NCI-H1417 treated with DMSO at 0.1 percent for 48 hours (cell line): ENCODE measurements at regions not wholly inside any gene's neighbourhood (a gene's known extent, or its start where the extent isn't known, plus 50 kb on each side); places are given as distances from the start of the nearest gene placed in this dataset.

ENCODE experiments used
- DNase-seq: peaks from one replicate; lab custom pipeline; 2025; lab: John Stamatoyannopoulos, UW

- no peak for DNase-seq
Observed at GRCh38 chr10:60466267-60467201, 76.9 kb upstream of the ANK3 start.

DNA sequence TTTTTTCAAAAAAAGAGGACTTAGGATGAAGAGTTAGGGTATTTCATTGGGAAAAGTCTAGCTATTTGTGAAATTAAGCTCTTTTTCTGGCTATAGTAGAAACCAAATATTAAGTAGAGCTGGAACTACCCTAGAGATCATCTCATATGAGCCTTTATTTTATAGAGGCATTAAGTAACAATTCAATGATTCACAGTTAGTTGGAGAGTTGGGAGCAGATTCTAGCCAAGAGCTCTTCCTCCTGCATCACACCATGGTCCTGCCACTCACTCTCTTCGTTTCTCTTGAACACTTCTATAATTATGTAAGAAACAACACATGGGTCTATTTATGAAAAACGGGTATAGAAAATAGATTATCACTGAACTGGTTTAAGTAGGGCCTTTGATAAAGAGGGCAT is 76.1 kb upstream of the ANK3 start:
- no peak for DNase-seq

- no peak for DNase-seq
Observed at GRCh38 chr10:60464659-60465058, 75.0 kb upstream of the ANK3 start.

- no peak for DNase-seq
Observed at GRCh38 chr10:60463746-60464145, 74.1 kb upstream of the ANK3 start.

GRCh38 chr10:60461688-60462087 is 72.0 kb upstream of the ANK3 start:
- no peak for DNase-seq

DNA sequence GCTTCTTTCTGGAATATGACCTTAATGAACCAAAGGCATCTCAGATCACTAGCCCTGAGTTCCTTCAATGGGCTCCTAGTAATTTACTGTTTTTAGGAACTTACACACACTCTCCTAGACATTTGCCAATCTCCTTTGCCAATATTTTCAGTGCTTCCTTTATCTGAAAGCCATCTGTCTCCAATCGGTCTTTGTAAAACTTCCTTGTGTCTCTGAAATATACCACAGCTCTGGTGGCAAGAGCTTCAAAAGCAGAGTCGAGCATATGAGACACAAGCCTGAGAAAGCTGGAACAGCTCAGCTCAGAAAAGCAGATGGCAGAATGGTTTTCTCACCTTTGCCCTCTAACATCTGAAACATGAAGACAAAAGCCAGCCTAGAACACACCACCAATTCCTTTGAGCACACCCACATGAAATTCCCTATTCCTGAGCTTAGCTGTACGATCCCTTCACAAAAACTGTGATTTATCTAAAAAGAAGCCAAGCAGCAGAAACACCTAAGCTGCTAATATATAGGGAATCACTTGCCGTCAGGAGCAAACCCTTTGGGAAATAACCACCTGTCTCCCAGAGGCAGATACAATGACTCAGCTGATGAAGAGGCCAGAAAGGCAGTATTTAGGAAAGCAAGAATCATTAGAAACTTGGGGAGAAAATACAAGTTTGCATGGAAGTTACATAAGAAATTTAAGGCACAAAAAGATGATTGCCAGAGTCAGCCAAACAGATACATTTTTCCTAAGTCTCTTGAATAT is 70.2 kb upstream of the ANK3 start:
- no peak for DNase-seq

- DNase-seq, result no peak
Observed at GRCh38 chr10:60456053-60456452, 66.4 kb upstream of the ANK3 start.

- no peak for DNase-seq
Observed at GRCh38 chr10:60454336-60454735, 64.7 kb upstream of the ANK3 start.

- DNase-seq, result no peak
Observed at GRCh38 chr10:60453036-60453435, 63.4 kb upstream of the ANK3 start.

DNA sequence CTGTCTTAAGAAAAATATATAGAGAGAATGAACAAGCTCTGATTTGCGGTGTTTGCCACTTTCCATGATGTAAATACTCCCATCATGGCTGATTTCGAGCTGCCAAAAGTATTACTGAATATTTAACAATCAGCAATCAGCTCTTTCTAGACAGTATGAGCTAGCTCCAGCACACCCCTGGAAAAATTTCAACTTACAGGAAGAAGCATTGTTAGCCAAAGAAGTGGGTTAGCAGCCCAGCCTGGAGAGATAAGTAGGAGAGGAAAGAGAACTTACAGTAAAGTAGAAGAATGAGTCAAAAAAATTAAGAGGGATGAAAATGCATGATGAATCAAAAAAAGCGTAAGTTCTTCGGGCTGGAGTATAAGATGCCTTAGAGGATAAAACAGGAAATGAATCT is 60.6 kb upstream of the ANK3 start:
- DNase-seq, result no peak

DNA sequence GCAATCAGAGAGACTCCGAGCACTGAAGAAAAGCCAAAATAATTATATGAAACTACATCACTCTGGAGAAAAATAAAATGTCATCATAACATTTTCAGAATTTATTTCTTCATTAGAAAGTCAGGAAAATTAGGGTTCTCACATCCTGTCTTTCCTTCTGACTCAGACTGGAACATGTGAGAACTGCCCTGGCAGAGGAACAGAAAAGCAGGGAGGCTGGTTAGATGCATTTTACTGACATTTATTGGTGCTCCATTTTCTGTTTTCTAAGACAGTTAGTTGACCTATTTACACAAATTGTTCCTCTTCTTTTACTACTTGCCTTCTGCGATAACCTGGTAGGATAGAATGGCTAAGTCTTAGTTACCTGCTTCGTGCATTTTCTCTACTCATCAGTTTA is 58.6 kb upstream of the ANK3 start:
- no peak for DNase-seq

GRCh38 chr10:60446851-60447250 is 57.2 kb upstream of the ANK3 start:
- no peak for DNase-seq

- DNase-seq, result no peak
Observed at GRCh38 chr10:60446070-60446833, 56.6 kb upstream of the ANK3 start.

GRCh38 chr10:60444494-60445064 is 54.9 kb upstream of the ANK3 start:
- DNase-seq, result no peak

- DNase-seq, result no peak
Observed at GRCh38 chr10:60443346-60443745, 53.7 kb upstream of the ANK3 start.

DNA sequence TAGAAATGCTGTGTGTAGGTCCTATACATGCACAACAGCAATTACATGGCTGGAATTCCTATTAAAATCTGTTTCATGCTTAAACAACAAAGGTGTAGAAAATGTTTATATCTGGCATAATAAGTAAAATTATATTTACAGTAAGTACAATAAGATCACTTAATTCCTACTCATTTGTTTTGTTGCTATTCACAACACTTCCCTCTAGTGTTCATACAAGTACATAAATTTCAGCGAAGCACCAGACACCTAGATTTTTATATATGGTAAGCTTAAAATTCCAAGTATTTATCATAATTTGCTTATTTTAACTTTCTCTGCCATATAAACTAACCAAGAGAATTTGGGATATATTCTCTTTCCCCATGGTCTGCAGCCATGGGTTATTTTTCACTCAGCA is 51.8 kb upstream of the ANK3 start:
- DNase-seq, result no peak

DNA sequence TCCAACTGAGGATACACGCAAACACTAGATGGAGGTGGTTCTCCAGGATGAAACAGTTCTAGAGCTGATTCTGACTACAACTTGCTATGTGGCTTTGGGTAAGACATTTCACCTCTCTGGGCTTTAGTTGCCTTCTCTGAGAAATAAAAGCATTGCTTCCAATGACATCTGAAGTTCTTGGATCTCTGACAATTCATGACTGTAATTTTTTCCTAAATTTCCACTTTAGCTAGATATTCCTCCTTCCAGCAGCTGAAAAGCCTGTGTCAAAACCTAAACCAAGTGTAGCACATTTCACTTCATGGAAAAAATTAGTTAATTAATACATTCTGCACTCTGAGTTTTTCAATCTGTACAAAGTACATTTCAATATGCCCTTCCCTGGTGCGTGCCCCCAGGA is 50.0 kb upstream of the ANK3 start:
- no peak for DNase-seq
